ENCODE measurements at regions not wholly inside any gene's neighbourhood (a gene's known extent, or its start where the extent isn't known, plus 50 kb on each side); places are given as distances from the start of the nearest gene placed in this dataset.

DNA sequence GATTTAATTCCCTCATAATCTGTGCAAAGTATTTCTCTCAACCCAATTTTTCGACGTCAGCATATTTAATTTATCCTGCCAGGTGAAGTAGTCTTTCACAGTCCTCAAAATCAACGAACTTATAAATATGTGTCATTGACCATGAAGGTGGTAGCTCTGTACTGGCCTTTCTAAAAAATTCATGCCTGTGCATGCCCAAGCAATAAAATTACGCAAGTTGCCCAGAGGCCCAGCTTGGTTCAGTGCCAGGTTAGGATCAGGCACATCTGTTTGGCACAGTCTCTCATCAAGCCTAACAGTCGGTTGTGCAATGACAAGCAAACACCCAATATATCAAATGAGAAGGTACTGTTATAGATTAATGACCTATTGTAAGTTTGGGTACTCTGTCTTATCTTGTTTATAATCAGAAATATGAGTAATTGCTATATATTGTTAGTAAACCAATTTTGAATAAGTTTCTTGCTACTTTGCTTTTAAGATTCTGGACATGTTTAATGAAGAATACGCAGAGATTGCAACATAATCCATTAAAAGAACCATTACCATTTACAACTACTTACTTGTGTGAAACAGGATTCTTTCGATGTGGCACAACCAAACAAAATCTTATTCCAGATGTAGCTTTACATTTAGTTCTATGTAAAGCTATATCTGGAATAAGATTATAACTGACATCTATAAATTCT lies 159.0 kb upstream of the IL12A start (continued):
- peak; percentile 74; the same call in 1 of the 2 replicates for TF ChIP-seq ZNF391 (tag by site-specific recombination; IDR thresholded peaks at IDR 0.05; ENCODE audit: borderline replicate concordance, low read depth)
- TF ChIP-seq, protein P1, sequence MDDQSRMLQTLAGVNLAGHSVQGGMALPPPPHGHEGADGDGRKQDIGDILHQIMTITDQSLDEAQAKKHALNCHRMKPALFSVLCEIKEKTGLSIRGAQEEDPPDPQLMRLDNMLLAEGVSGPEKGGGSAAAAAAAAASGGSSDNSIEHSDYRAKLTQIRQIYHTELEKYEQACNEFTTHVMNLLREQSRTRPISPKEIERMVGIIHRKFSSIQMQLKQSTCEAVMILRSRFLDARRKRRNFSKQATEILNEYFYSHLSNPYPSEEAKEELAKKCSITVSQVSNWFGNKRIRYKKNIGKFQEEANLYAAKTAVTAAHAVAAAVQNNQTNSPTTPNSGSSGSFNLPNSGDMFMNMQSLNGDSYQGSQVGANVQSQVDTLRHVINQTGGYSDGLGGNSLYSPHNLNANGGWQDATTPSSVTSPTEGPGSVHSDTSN (CRISPR knock-in tag; IDR thresholded peaks at IDR 0.05): no peak
- TF ChIP-seq GFI1B (tag by site-specific recombination; IDR thresholded peaks at IDR 0.05): peak; percentile 30
- peak; percentile 93 for TF ChIP-seq ZEB2 (tag by site-specific recombination; IDR thresholded peaks at IDR 0.05)
- peak; percentile 68; the same call in 1 of the 2 replicates for TF ChIP-seq KLF8 (tag by site-specific recombination; IDR thresholded peaks at IDR 0.05)
- no peak for TF ChIP-seq ZNF112 (tag by site-specific recombination; IDR thresholded peaks at IDR 0.05)
- TF ChIP-seq, protein P2, sequence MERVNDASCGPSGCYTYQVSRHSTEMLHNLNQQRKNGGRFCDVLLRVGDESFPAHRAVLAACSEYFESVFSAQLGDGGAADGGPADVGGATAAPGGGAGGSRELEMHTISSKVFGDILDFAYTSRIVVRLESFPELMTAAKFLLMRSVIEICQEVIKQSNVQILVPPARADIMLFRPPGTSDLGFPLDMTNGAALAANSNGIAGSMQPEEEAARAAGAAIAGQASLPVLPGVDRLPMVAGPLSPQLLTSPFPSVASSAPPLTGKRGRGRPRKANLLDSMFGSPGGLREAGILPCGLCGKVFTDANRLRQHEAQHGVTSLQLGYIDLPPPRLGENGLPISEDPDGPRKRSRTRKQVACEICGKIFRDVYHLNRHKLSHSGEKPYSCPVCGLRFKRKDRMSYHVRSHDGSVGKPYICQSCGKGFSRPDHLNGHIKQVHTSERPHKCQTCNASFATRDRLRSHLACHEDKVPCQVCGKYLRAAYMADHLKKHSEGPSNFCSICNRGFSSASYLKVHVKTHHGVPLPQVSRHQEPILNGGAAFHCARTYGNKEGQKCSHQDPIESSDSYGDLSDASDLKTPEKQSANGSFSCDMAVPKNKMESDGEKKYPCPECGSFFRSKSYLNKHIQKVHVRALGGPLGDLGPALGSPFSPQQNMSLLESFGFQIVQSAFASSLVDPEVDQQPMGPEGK (tag by site-specific recombination; IDR thresholded peaks at IDR 0.05): peak; percentile 41; the same call in 1 of the 2 replicates
- no peak for TF ChIP-seq ZNF433 (tag by site-specific recombination; IDR thresholded peaks at IDR 0.05; ENCODE audit: low read depth)
- TF ChIP-seq, protein P3, sequence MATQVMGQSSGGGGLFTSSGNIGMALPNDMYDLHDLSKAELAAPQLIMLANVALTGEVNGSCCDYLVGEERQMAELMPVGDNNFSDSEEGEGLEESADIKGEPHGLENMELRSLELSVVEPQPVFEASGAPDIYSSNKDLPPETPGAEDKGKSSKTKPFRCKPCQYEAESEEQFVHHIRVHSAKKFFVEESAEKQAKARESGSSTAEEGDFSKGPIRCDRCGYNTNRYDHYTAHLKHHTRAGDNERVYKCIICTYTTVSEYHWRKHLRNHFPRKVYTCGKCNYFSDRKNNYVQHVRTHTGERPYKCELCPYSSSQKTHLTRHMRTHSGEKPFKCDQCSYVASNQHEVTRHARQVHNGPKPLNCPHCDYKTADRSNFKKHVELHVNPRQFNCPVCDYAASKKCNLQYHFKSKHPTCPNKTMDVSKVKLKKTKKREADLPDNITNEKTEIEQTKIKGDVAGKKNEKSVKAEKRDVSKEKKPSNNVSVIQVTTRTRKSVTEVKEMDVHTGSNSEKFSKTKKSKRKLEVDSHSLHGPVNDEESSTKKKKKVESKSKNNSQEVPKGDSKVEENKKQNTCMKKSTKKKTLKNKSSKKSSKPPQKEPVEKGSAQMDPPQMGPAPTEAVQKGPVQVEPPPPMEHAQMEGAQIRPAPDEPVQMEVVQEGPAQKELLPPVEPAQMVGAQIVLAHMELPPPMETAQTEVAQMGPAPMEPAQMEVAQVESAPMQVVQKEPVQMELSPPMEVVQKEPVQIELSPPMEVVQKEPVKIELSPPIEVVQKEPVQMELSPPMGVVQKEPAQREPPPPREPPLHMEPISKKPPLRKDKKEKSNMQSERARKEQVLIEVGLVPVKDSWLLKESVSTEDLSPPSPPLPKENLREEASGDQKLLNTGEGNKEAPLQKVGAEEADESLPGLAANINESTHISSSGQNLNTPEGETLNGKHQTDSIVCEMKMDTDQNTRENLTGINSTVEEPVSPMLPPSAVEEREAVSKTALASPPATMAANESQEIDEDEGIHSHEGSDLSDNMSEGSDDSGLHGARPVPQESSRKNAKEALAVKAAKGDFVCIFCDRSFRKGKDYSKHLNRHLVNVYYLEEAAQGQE (tag by site-specific recombination; IDR thresholded peaks at IDR 0.05): no peak
- no peak for TF ChIP-seq ZNF114 (tag by site-specific recombination; IDR thresholded peaks at IDR 0.05)
- TF ChIP-seq SP2 (tag by site-specific recombination; IDR thresholded peaks at IDR 0.05): no peak
- TF ChIP-seq, protein P4, sequence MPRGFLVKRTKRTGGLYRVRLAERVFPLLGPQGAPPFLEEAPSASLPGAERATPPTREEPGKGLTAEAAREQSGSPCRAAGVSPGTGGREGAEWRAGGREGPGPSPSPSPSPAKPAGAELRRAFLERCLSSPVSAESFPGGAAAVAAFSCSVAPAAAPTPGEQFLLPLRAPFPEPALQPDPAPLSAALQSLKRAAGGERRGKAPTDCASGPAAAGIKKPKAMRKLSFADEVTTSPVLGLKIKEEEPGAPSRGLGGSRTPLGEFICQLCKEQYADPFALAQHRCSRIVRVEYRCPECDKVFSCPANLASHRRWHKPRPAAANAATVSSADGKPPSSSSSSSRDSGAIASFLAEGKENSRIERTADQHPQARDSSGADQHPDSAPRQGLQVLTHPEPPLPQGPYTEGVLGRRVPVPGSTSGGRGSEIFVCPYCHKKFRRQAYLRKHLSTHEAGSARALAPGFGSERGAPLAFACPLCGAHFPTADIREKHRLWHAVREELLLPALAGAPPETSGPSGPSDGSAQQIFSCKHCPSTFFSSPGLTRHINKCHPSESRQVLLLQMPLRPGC (tag by site-specific recombination; IDR thresholded peaks at IDR 0.05): peak; percentile 74
- TF ChIP-seq ZNF169 (tag by site-specific recombination; IDR thresholded peaks at IDR 0.05): no peak
- no peak for TF ChIP-seq ZNF791 (tag by site-specific recombination; IDR thresholded peaks at IDR 0.05)
- no peak for TF ChIP-seq ZNF473 (tag by site-specific recombination; IDR thresholded peaks at IDR 0.05)
- TF ChIP-seq ZNF121 (tag by site-specific recombination; IDR thresholded peaks at IDR 0.05): peak; percentile 71; the same call in 1 of the 2 replicates
- TF ChIP-seq ZNF707 (tag by site-specific recombination; IDR thresholded peaks at IDR 0.05): no peak
- TF ChIP-seq, protein P5, sequence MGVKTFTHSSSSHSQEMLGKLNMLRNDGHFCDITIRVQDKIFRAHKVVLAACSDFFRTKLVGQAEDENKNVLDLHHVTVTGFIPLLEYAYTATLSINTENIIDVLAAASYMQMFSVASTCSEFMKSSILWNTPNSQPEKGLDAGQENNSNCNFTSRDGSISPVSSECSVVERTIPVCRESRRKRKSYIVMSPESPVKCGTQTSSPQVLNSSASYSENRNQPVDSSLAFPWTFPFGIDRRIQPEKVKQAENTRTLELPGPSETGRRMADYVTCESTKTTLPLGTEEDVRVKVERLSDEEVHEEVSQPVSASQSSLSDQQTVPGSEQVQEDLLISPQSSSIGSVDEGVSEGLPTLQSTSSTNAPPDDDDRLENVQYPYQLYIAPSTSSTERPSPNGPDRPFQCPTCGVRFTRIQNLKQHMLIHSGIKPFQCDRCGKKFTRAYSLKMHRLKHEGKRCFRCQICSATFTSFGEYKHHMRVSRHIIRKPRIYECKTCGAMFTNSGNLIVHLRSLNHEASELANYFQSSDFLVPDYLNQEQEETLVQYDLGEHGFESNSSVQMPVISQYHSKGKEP (tag by site-specific recombination; IDR thresholded peaks at IDR 0.05): peak; percentile 78
- peak; percentile 82; the same call in 1 of the 2 replicates for TF ChIP-seq OVOL3 (tag by site-specific recombination; IDR thresholded peaks at IDR 0.05)
- no peak for TF ChIP-seq ZNF658 (tag by site-specific recombination; IDR thresholded peaks at IDR 0.05)

All from HEK293 (cell line).